WTC11 (cell line): ENCODE measurements at regions not wholly inside any gene's neighbourhood (a gene's known extent, or its start where the extent isn't known, plus 50 kb on each side); places are given as distances from the start of the nearest gene placed in this dataset.

ENCODE experiments used
- AFF4 ChIP-seq: sonication (generic); formaldehyde crosslinking; IDR thresholded peaks from 2 replicates; pipeline ENCODE4 v1.8.1; 2023; ENCODE audit warnings: mild to moderate bottlenecking, missing genetic modification reagents, borderline replicate concordance
- CTCF ChIP-seq: fragments of 200-600 bp; IDR thresholded peaks from 2 replicates; pipeline ENCODE4 v1.8.0; 2022; ENCODE audit warnings: antibody characterized with exemption
- ELF4 ChIP-seq: sonication (generic); formaldehyde crosslinking; IDR thresholded peaks from 2 replicates; pipeline ENCODE4 v1.8.1; 2022; ENCODE audit warnings: low read depth, mild to moderate bottlenecking, moderate library complexity, missing genetic modification reagents
- EMX1 ChIP-seq: fragments of 250-450 bp; sonication (Bioruptor Pico); IDR thresholded peaks from 2 replicates; pipeline ENCODE4 v1.8.0; 2021; ENCODE audit warnings: mild to moderate bottlenecking
- FOXP4 ChIP-seq: sonication (generic); formaldehyde crosslinking; IDR thresholded peaks from 2 replicates; pipeline ENCODE4 v1.8.0; 2022; ENCODE audit warnings: mild to moderate bottlenecking, missing genetic modification reagents
- HMGXB4 ChIP-seq: sonication (generic); formaldehyde crosslinking; IDR thresholded peaks from 2 replicates; pipeline ENCODE4 v1.8.1; 2023; ENCODE audit warnings: mild to moderate bottlenecking, moderate library complexity, missing genetic modification reagents
- JUN ChIP-seq: sonication (generic); formaldehyde crosslinking; IDR thresholded peaks from 2 replicates; pipeline ENCODE4 v1.8.0; 2023; ENCODE audit warnings: mild to moderate bottlenecking, missing genetic modification reagents
- NFYB ChIP-seq: sonication (generic); formaldehyde crosslinking; conservative IDR thresholded peaks from 2 replicates; pipeline ENCODE4 v1.8.0; 2022; ENCODE audit warnings: low read depth, missing genetic modification reagents
- ZNF317 ChIP-seq: sonication (generic); formaldehyde crosslinking; IDR thresholded peaks from 2 replicates; pipeline ENCODE4 v1.8.1; 2023; ENCODE audit warnings: low read depth, mild to moderate bottlenecking, moderate library complexity, missing genetic modification reagents, borderline replicate concordance
- ZNF671 ChIP-seq: fragments of 250-450 bp; sonication (Bioruptor Pico); IDR thresholded peaks from 2 replicates; pipeline ENCODE4 v1.8.0; 2021; ENCODE audit warnings: mild to moderate bottlenecking
- TF ChIP-seq, protein P1 (sequence below): sonication (generic); formaldehyde crosslinking; IDR thresholded peaks from 2 replicates; pipeline ENCODE4 v1.8.0; 2022; ENCODE audit warnings: mild to moderate bottlenecking, missing genetic modification reagents

GRCh38 chr9:3708751-3709150 lies 182.9 kb upstream of the RFX3 start:
- TF ChIP-seq, protein P1, sequence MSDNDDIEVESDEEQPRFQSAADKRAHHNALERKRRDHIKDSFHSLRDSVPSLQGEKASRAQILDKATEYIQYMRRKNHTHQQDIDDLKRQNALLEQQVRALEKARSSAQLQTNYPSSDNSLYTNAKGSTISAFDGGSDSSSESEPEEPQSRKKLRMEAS = no peak
- no peak for TF ChIP-seq NFYB (CRISPR knock-in tag)
- no peak for TF ChIP-seq CTCF
- no peak for TF ChIP-seq FOXP4 (CRISPR knock-in tag)
- no peak for TF ChIP-seq ZNF317 (CRISPR knock-in tag)
- no peak for TF ChIP-seq HMGXB4 (CRISPR knock-in tag)
- TF ChIP-seq ZNF671 (CRISPR knock-in tag) = no peak
- no peak for TF ChIP-seq AFF4 (CRISPR knock-in tag)
- no peak for TF ChIP-seq ELF4
- no peak for TF ChIP-seq EMX1 (CRISPR knock-in tag)
- TF ChIP-seq JUN (CRISPR knock-in tag) = no peak
